Astrocyte (in vitro differentiated cells and primary cell): ENCODE measurements at regions not wholly inside any gene's neighbourhood (a gene's known extent, or its start where the extent isn't known, plus 50 kb on each side); places are given as distances from the start of the nearest gene placed in this dataset.

ENCODE experiments used
- DNase-seq: peaks from one replicate; pipeline ENCODE4 v3.0.0-alpha.2; 2010; ENCODE audit warnings: low read depth
- FAIRE-seq: peaks from 2 replicates; lab custom pipeline; 2011; peaks lifted over from hg19 to GRCh38; lab: Jason Lieb, UNC
- H2AFZ ChIP-seq: 2 replicates; pipeline ENCODE4 v1.6.0; 2012; ENCODE audit warnings: low read depth, low read length, inconsistent platforms
- H3K27ac ChIP-seq: 2 replicates; pipeline ENCODE4 v1.5.1; 2011; ENCODE audit warnings: low read depth, low read length, inconsistent platforms
- H3K27me3 ChIP-seq: 2 replicates; pipeline ENCODE4 v1.6.0; 2011; ENCODE audit warnings: low read length, inconsistent platforms; ENCODE audit not compliant: insufficient read depth
- H3K36me3 ChIP-seq: 2 replicates; pipeline ENCODE4 v1.5.1; 2011; ENCODE audit warnings: low read length, inconsistent platforms; ENCODE audit not compliant: insufficient read depth
- H3K4me1 ChIP-seq: 2 replicates; pipeline ENCODE4 v1.5.1; 2011; ENCODE audit warnings: low read length, inconsistent platforms; ENCODE audit not compliant: insufficient read depth
- H3K4me2 ChIP-seq: 2 replicates; pipeline ENCODE4 v1.6.0; 2012; ENCODE audit warnings: low read length, inconsistent platforms
- H3K4me3 ChIP-seq: 2 replicates; pipeline ENCODE4 v1.5.1; 2011; ENCODE audit warnings: low read depth, mild to moderate bottlenecking, low read length, inconsistent platforms; ENCODE audit not compliant: insufficient read depth
- H3K79me2 ChIP-seq: 2 replicates; pipeline ENCODE4 v1.6.0; 2012; ENCODE audit warnings: mild to moderate bottlenecking, low read length, inconsistent platforms; ENCODE audit not compliant: insufficient read depth
- H3K9ac ChIP-seq: 2 replicates; pipeline ENCODE4 v1.6.0; 2012; ENCODE audit warnings: mild to moderate bottlenecking, low read length, inconsistent platforms
- H3K9me3 ChIP-seq: 2 replicates; pipeline ENCODE4 v1.5.1; 2012; ENCODE audit warnings: low read depth, mild to moderate bottlenecking, low read length, inconsistent platforms; ENCODE audit not compliant: insufficient read depth
- H4K20me1 ChIP-seq: 2 replicates; pipeline ENCODE4 v1.6.0; 2012; ENCODE audit warnings: low read length, inconsistent platforms; ENCODE audit not compliant: insufficient read depth
- H3K27ac Mint-ChIP-seq: one replicate; pipeline ENCODE4 v1.8.0; 2021; ENCODE audit warnings: mild to moderate bottlenecking, mixed read lengths; ENCODE audit not compliant: unreplicated experiment
- H3K27me3 Mint-ChIP-seq: one replicate; pipeline ENCODE4 v1.8.0; 2021; ENCODE audit warnings: low read depth, mixed read lengths; ENCODE audit not compliant: unreplicated experiment
- H3K36me3 Mint-ChIP-seq: one replicate; pipeline ENCODE4 v1.8.0; 2021; ENCODE audit warnings: low read depth, mixed read lengths; ENCODE audit not compliant: unreplicated experiment
- H3K4me1 Mint-ChIP-seq: one replicate; pipeline ENCODE4 v1.8.0; 2021; ENCODE audit warnings: low read depth, mixed read lengths; ENCODE audit not compliant: unreplicated experiment
- H3K4me3 Mint-ChIP-seq: one replicate; pipeline ENCODE4 v1.8.0; 2021; ENCODE audit warnings: mild to moderate bottlenecking, moderate library complexity, mixed read lengths; ENCODE audit not compliant: unreplicated experiment
- H3K9me3 Mint-ChIP-seq: one replicate; pipeline ENCODE4 v1.8.0; 2021; ENCODE audit warnings: mild to moderate bottlenecking, mixed read lengths; ENCODE audit not compliant: unreplicated experiment
- EZH2 ChIP-seq: IDR thresholded peaks from 2 replicates; pipeline ENCODE4 v1.6.1; 2012; ENCODE audit warnings: mild to moderate bottlenecking, low read length, inconsistent platforms; ENCODE audit not compliant: insufficient read depth
- TF ChIP-seq, protein P1 (sequence below): IDR thresholded peaks from 2 replicates; pipeline ENCODE4 v1.5.1; 2011; ENCODE audit warnings: low read depth, mild to moderate bottlenecking, inconsistent platforms, low read length, moderate library complexity; ENCODE audit not compliant: insufficient read depth

DNA sequence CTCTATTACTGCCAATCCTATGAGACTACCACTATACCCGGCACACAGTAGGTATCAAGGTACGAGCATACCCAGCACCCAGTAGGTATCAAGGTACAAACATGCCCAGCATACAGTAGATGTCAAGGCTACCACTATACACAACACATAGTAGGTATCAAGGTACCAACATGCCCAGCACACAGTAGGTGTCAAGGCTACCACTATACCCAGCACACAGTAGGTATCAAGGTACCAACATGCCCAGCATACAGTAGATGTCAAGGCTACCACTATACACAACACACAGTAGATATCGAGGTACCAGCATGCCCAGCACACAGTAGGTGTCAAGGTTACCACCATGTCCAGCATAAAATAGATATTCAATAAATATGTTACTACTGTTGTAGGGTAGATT is 98.4 kb downstream of the C1orf94 start:
- Mint-ChIP-seq H3K9me3 (no peaks in the 10 kb centered on the region), H3K27me3 (peaks cover 22% of the 10 kb centered on the region), H3K4me3 (no peak overlapping the region), H3K4me1 (peaks cover 6% of the 10 kb centered on the region), H3K36me3 (no peaks in the 10 kb centered on the region), H3K27ac (no peak overlapping the region)
- H3K4me3 ChIP-seq, result no peak overlapping the region
- FAIRE-seq, result no peak
- TF ChIP-seq, protein P1, sequence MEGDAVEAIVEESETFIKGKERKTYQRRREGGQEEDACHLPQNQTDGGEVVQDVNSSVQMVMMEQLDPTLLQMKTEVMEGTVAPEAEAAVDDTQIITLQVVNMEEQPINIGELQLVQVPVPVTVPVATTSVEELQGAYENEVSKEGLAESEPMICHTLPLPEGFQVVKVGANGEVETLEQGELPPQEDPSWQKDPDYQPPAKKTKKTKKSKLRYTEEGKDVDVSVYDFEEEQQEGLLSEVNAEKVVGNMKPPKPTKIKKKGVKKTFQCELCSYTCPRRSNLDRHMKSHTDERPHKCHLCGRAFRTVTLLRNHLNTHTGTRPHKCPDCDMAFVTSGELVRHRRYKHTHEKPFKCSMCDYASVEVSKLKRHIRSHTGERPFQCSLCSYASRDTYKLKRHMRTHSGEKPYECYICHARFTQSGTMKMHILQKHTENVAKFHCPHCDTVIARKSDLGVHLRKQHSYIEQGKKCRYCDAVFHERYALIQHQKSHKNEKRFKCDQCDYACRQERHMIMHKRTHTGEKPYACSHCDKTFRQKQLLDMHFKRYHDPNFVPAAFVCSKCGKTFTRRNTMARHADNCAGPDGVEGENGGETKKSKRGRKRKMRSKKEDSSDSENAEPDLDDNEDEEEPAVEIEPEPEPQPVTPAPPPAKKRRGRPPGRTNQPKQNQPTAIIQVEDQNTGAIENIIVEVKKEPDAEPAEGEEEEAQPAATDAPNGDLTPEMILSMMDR, result no peak
- no peak for TF ChIP-seq EZH2
- H4K20me1 ChIP-seq, result no peaks in the 10 kb centered on the region
- H3K9me3 ChIP-seq, result no peaks in the 10 kb centered on the region
- H3K9ac ChIP-seq, result no peak overlapping the region
- DNase-seq, result no peak
- H3K79me2 ChIP-seq, result no peaks in the 10 kb centered on the region
- H3K27ac ChIP-seq, result no peak overlapping the region
- no peak overlapping the region for H3K4me2 ChIP-seq
- peaks cover 5% of the 10 kb centered on the region for H3K4me1 ChIP-seq
- H3K27me3 ChIP-seq, result peaks cover 3% of the 10 kb centered on the region
- H2AFZ ChIP-seq, result no peak overlapping the region
- H3K36me3 ChIP-seq, result no peaks in the 10 kb centered on the region

DNA sequence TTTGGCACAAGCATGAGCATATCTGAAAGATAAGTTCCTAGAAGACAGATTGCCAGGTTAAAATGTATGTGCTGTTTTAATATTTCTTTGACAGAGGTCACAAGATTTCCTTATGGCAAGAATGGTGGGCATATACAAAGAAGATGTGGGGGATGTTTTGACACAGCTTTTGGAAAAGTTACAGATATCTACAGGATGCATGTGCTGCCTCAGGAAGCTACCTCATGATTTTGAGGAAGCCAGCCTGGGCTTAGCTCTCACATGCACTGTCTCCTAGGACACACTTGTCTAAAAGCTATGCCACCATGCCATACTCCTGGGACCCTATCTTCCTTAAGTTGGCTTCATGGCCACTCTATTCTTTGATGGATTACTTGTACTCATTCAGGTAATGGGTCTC is 99.9 kb downstream of the C1orf94 start:
- Histone ChIP-seq H3K27me3 (peaks cover 3% of the 10 kb centered on the region), H2AFZ (no peak overlapping the region), H3K27ac (no peak overlapping the region), H3K9ac (no peak overlapping the region), H3K4me3 (no peak overlapping the region), H3K4me1 (no peaks in the 10 kb centered on the region), H4K20me1 (no peaks in the 10 kb centered on the region), H3K4me2 (no peak overlapping the region), H3K79me2 (no peaks in the 10 kb centered on the region), H3K36me3 (no peaks in the 10 kb centered on the region), H3K9me3 (no peaks in the 10 kb centered on the region)
- Mint-ChIP-seq H3K4me3 (no peak overlapping the region), H3K27me3 (peaks cover 25% of the 10 kb centered on the region), H3K4me1 (no peaks in the 10 kb centered on the region), H3K9me3 (no peaks in the 10 kb centered on the region), H3K36me3 (no peaks in the 10 kb centered on the region), H3K27ac (no peak overlapping the region)
- TF ChIP-seq, protein P1, result no peak
- TF ChIP-seq EZH2, result no peak
- FAIRE-seq, result no peak
- DNase-seq, result no peak

DNA sequence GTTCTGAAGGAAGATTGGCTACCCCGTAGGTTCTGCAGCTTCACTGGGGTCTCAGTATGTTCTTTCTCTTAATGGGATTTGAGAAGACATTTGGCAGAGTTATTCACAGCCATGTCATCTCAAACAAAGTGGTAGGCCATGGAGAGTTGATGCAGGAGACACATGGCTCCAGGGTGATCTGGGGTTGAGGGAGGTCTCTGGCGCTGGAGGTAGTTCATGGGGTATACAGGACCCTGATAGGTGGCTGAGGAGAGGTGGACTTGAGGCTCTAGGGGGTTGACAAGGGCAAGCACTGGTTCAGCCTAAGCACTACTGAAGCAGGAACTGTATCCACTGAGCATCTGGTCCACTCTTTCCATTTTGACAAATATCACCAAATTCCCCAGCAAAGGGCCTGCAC is 100.4 kb downstream of the C1orf94 start:
- Mint-ChIP-seq H3K4me1 (no peaks in the 10 kb centered on the region), H3K27ac (no peak overlapping the region), H3K27me3 (peaks cover 25% of the 10 kb centered on the region), H3K4me3 (no peak overlapping the region), H3K36me3 (no peaks in the 10 kb centered on the region), H3K9me3 (no peaks in the 10 kb centered on the region)
- TF ChIP-seq, protein P1, result no peak
- TF ChIP-seq EZH2, result no peak
- no peak overlapping the region for H3K27ac ChIP-seq
- FAIRE-seq, result no peak
- H3K9ac ChIP-seq, result no peak overlapping the region
- no peak for DNase-seq
- H3K27me3 ChIP-seq, result peaks cover 3% of the 10 kb centered on the region
- no peaks in the 10 kb centered on the region for H4K20me1 ChIP-seq
- H2AFZ ChIP-seq, result no peak overlapping the region
- H3K4me2 ChIP-seq, result no peak overlapping the region
- no peaks in the 10 kb centered on the region for H3K36me3 ChIP-seq
- no peaks in the 10 kb centered on the region for H3K79me2 ChIP-seq
- H3K4me1 ChIP-seq, result no peaks in the 10 kb centered on the region
- H3K4me3 ChIP-seq, result no peak overlapping the region
- no peaks in the 10 kb centered on the region for H3K9me3 ChIP-seq
